Right lobe of liver (tissue), 4 donors: ENCODE measurements at regions not wholly inside any gene's neighbourhood (a gene's known extent, or its start where the extent isn't known, plus 50 kb on each side); places are given as distances from the start of the nearest gene placed in this dataset.
"Not testable (repeated sequence)": the region's sequence is repeated elsewhere in the genome, so short reads cannot be mapped to it uniquely, and the experiment has no call there.

Experiments
- CTCF ChIP-seq, 4 donors: fragments of 200-600 bp in 3 of 4; fragments of 450-650 bp in 1 of 4; IDR thresholded peaks; one replicate each; pipeline versions ENCODE4 v1.5.1 to v1.8.0; 2016 to 2022; ENCODE audit warnings: antibody characterized with exemption in 4 of 4, mild to moderate bottlenecking in 2 of 4
- POLR2A ChIP-seq: fragments of 450-650 bp; IDR thresholded peaks from one replicate; pipeline ENCODE4 v1.6.1; 2017; ENCODE audit warnings: antibody characterized with exemption, mild to moderate bottlenecking
- donor health status: DM: no; HTN: no; CAD: no.
- donor health status: DM: no; HTN: no; CAD: no.
- donor health status: DM: no; HTN: yes; CAD: no.

GRCh38 chr2:16388199-16388830 is 277.3 kb downstream of the CYRIA start:
- TF ChIP-seq POLR2A; CTCF (IDR thresholded peaks at IDR 0.05): not testable (repeated sequence)
